ENCODE measurements at regions not wholly inside any gene's neighbourhood (a gene's known extent, or its start where the extent isn't known, plus 50 kb on each side); places are given as distances from the start of the nearest gene placed in this dataset.

- TF ChIP-seq POLR2AphosphoS5 (IDR thresholded peaks at IDR 0.05; ENCODE audit: low read depth, low read length): no peak
- TF ChIP-seq CTCF (IDR thresholded peaks at IDR 0.05): no peak
- TF ChIP-seq REST (IDR thresholded peaks at IDR 0.05; ENCODE audit: insufficient read depth in 1 of 2, low read depth in 2 of 2, low read length in 1 of 2): no peak
- TF ChIP-seq SIN3A (IDR thresholded peaks at IDR 0.05; ENCODE audit: borderline replicate concordance, insufficient read depth, low read depth, low read length): no peak
- TF ChIP-seq TCF7L2 (IDR thresholded peaks at IDR 0.05; ENCODE audit: low read depth, low read length): no peak
Measured at GRCh38 chr13:73254827-73255226, 196.0 kb downstream of the KLF5 start.
